ENCODE measurements at regions not wholly inside any gene's neighbourhood (a gene's known extent, or its start where the extent isn't known, plus 50 kb on each side); places are given as distances from the start of the nearest gene placed in this dataset.

DNA sequence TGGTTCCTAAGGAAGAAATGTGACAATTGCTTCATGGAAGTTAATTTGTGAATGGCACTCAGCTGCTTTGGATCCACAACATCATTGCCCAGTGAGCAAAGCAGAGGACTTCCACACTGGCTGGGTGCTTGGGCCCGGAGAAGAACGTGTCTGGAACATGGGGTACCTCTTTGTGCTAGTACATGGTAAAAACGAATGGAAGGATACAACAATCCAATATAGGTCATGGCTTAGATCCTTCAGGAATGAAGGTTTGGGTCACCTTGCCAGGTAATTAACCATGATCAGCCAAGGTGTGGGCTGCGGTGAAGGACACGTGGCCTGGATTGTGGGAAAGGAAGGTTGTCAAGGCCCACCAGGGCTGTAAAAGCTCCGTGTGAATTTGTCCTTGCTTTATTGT, 245.9 kb upstream of the HS6ST1 start:
- TF ChIP-seq, protein P1, sequence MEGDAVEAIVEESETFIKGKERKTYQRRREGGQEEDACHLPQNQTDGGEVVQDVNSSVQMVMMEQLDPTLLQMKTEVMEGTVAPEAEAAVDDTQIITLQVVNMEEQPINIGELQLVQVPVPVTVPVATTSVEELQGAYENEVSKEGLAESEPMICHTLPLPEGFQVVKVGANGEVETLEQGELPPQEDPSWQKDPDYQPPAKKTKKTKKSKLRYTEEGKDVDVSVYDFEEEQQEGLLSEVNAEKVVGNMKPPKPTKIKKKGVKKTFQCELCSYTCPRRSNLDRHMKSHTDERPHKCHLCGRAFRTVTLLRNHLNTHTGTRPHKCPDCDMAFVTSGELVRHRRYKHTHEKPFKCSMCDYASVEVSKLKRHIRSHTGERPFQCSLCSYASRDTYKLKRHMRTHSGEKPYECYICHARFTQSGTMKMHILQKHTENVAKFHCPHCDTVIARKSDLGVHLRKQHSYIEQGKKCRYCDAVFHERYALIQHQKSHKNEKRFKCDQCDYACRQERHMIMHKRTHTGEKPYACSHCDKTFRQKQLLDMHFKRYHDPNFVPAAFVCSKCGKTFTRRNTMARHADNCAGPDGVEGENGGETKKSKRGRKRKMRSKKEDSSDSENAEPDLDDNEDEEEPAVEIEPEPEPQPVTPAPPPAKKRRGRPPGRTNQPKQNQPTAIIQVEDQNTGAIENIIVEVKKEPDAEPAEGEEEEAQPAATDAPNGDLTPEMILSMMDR (IDR thresholded peaks at IDR 0.05) = no peak
- TF ChIP-seq POLR2A (IDR thresholded peaks at IDR 0.05) = no peak

Measured in gastroesophageal sphincter (tissue), 3 donors.